ENCODE measurements at regions not wholly inside any gene's neighbourhood (a gene's known extent, or its start where the extent isn't known, plus 50 kb on each side); places are given as distances from the start of the nearest gene placed in this dataset.
A peak's percentile ranks its signal among the peaks of the same experiment; 100 is the strongest.

DNA sequence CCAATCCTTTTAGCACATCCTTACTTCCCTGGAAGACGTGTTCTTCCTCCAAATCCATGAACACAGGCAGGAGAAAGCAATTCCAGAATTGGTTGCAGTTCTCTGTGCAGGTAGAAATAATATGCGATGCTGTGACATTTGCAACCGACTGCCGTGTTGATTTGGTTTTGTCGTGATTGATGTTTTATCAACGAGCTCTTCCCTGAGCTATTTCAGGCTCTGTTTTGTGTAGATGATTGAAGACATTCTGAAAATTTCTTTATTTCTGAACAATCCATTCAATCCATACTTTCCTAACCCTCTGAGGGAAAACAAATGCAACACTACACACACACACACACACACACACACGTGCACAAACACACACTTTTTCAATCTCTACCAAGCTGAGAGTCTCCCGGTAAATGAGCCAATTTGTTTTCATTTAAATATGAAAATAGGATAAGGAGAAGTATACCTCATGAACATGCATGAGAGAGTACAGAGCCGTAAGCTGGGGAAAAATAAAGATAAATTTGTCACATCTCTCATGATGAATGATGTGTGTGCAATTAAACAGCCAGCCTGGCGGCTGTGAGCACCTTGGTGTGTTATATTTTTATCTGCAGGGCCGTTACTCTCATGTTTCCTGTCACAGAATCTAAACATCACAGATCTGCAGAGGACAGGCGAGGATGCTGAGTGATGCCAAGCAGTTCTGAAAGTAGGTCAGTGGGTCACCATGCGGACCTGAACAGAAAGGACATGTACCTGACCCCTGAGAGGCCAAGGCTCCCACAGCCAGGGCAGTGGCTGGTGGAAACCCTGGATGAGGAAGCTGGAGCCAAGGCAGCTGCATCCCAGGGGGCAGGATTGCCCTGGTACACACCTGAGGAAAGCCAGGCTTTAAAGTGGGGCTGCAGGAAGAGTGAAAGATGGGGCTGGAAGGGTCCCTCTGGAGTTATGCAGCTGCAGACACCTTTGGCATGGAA is 64.8 kb downstream of the PDCL3 start:
- no peak for DNase-seq

DNA sequence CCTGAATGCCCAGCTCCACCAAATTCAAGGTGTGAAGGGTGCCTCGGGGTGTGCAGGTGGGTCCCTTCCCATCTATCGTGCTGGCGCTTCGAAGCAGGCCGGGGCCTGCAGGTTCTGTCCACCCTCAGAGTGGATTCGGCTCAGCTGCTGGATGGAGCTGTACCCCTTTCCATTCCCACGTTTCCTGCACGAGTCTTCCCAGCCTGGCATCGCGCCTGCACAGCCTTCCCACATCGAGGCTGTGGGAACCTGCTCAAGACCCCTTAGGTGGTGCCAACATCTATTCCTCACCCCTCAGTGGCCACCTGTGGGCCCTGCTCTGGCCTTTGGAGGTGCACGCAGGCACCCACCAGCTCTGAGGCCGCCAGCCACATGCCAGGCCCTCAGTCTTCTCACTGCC is 65.7 kb downstream of the PDCL3 start:
- DNase-seq, result no peak

GRCh38 chr2:100629309-100629708 is 66.5 kb downstream of the PDCL3 start:
- DNase-seq, result no peak

- no peak for DNase-seq
Observed at GRCh38 chr2:100630473-100630977, 67.7 kb downstream of the PDCL3 start.

- no peak for DNase-seq
Observed at GRCh38 chr2:100632037-100632436, 69.2 kb downstream of the PDCL3 start.

DNA sequence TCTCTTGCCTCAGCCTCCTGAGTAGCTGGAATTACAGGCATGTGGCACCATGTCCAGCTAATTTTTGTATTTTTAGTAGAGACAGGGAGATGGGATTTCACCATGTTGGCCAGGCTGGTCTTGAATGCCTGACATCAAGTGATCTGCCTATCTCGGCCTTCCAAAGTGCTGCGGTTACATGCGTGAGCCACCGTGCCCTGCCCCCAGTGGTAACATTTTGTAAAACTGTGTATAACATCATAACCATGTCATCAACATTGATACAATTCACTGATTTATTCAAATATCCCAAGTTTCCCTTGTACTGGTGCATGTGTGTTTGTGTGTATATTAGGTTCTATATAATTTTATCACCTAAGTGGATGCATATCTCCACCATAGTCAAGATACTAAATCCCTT is 70.0 kb downstream of the PDCL3 start:
- no peak for DNase-seq

DNA sequence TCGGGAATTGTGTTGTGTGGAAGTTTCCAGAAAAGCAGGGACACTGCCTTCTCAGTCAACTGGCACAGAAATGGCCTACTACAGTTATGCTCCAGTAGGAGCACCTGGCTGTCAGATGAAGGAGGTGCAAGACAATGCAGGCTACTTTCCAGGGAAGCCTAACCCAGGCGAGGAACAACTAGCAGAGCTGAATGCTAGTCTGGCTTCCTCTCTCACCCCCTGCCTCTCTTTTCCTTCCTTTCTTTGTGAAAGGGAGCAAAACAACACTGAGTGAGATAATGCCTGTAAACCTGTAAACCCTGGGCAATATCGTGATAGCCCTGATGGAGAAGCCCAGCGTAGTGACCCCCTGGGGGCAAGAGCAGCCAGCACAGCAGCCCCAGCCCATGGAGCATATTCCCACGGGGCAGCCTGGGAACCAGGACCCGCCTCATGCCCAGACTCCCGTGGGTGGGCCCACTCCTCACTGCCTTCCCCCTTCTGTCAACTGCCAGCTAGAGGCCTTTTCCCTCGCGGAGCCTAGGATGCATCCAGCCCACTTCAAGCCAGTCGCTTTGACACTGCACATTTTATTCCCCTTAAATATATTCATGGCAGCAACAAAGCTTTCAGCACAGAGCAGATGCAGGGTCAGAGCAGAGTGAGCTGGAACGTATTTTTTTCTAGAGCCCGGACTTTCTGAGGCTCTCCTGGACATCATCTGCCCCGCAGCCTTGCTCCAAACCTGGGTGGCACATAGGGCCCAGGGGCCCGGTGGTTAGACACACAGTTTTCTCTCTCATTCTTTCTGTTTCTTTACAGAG is 77.0 kb downstream of the PDCL3 start:
- no peak for DNase-seq

GRCh38 chr2:100640431-100641124 is 77.8 kb downstream of the PDCL3 start:
- DNase-seq, result no peak

- DNase-seq, result no peak
Observed at GRCh38 chr2:100641125-100641435, 78.3 kb downstream of the PDCL3 start.

- no peak for DNase-seq
Observed at GRCh38 chr2:100642425-100642824, 79.6 kb downstream of the PDCL3 start.

DNA sequence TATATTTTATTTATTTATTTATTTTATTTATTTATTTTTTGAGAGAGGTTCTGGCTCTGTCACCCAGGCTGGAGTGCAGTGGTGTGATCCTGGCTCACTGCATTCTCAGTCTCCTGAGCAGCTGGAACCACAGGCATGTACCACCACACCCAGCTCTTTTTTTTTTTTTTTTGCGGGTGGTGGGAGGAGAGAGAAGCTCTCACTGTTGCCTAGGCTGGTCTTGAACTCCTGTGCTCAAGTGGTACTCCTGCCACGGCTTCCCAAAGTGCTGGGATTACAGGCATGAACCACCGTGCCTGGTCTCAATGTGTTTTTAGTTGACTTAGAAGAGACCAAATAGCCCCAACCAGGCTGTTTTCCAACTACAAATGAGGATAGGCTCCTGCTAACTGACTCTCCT is 80.7 kb downstream of the PDCL3 start:
- DNase-seq, result no peak

DNA sequence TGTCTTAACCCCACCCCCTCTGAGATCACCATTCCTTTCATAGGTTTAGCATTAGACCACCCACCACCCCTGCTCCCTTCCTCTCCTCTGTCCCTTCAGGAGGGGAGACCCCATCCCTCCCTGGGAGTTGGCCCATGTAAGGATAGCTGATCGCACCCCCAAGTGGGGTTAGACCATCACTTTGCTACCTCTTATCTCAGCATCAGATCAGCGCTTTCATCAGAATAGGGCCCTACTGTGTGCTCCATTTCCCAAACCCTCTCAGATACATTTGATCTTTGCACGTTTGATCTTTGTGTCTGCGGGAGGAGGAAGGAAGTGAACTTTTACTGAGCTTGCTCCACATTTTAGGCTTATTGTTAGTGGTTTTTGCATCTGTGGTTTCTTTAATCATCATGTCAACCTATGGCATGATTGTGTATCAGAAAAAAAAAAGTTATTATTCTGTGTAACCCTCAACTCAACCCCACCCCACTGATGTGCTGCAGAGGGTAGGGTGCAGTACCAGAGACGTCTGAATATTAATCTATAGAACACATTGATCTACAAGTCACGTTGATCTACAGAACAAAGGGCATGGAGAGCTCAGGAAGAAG is 81.2 kb downstream of the PDCL3 start:
- peak; percentile 74 for DNase-seq

DNA sequence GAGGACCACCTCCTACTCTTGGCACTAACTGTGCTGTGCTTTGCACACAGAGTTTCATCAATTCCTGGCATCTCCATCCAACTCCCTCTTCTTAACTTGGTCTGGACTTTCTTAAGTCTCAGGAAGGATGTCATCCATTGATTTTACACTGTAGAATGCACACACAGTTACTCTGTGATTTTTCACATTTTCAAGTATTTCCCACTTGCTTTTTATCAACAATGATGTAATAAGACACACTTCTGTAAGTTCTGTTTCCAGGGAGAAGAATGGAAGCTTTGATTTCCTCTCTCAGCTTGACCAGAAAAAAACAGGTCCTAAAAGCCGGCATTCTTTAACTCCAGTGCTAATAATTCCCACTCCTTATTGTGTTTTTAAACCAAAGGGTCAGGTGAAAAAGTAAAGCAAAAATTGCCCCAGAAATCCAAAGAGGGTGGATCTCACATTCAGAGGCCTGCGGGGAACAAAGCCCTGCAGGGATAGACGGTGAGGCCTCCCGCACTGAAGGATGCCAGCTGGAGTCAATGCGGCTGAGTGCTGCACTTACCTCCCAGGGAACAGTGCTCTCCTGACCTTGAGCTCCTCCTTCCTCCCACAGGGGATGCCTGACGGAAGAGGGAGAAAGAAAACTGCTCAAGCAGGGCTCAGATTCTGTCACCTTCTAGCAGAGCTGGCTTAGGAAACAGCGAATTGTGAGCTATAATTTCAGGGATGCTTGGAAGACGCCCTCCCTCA is 83.1 kb downstream of the PDCL3 start:
- DNase-seq, result no peak

DNA sequence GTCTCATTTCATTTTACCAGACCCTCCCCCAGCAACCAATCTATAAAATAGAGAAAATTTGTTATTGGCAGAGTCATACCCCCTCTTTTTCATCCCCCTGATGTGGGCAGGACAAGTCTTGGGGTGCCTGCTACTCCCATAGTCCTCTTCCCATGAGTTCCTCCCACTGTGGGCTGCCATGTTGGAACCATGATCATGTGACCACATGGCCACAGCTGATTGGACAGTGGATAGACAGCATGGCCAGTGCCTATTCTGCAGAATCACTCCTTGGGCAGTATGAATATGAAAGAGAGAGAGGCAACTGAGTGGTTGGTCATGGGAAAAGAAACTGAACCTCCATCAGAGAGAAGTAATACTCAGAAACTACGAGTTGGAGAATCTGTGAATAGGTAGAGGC is 84.9 kb downstream of the PDCL3 start:
- DNase-seq, result no peak

DNA sequence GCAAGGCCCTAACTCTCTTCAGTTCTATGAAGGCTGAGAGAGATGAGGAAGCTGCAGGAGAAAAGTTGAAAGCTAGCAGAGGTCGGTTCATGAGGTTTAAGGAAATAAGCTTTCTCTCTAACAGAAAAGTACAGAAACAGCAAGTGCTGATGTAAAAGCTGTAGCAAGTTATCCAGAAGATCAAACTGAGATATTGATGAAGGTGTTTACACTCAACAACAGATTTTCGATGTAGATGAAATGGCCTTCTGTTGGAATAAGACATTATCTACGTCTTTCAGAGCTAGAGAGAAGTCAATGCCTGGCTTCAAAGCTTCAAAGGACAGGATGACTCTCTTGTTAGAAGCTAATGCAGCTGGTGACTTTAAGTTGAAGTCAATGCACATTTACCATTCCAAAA is 87.4 kb downstream of the PDCL3 start:
- DNase-seq, result no peak

DNA sequence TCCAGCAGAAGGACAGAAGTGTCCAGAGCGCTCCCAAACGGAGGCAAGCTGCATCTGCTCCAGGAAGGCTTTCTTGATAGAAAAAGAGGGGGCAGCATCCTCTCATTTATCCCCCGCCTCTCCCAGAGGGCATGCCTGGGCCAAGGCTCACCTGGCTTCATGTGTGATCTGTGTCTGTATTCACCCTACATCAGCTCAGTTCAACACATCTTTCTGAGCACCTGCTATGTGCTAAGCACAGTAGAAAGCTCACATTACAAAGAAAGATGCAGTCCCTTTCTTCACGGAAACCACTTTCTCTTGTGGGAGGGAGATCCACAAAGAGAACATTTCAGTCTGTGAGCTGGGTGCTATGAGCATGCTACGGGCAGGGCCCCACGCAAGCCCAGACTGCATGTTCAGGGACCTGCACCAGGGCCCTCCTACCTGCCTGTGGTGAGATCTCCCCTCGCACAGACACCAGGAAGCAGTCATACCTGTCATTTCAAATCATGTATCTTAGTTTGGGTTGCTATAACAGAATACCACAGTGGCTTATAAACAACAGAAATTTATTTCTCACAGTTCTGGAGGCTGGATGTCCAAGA is 90.7 kb downstream of the PDCL3 start:
- DNase-seq, result peak; percentile 11

DNA sequence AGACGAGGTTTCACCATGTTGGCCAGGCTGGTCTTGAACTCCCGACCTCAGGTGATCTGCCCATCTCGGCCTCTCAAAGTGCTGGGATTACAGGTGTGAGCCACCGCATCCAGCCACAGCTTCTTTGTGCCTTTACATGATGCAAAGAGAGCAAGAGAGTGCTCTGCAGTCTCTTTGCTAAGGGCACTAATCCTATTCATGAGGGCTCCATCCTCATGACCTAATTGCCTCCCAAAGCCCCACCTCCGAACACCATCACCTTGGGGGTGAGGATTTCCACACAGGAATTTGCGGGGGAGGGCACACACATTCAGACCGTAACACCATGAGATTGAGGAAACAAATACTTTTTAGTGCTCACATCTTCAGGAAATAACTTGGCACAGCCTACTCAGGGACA is 91.8 kb downstream of the PDCL3 start:
- no peak for DNase-seq

- no peak for DNase-seq
Observed at GRCh38 chr2:100655446-100655845, 92.7 kb downstream of the PDCL3 start.

DNA sequence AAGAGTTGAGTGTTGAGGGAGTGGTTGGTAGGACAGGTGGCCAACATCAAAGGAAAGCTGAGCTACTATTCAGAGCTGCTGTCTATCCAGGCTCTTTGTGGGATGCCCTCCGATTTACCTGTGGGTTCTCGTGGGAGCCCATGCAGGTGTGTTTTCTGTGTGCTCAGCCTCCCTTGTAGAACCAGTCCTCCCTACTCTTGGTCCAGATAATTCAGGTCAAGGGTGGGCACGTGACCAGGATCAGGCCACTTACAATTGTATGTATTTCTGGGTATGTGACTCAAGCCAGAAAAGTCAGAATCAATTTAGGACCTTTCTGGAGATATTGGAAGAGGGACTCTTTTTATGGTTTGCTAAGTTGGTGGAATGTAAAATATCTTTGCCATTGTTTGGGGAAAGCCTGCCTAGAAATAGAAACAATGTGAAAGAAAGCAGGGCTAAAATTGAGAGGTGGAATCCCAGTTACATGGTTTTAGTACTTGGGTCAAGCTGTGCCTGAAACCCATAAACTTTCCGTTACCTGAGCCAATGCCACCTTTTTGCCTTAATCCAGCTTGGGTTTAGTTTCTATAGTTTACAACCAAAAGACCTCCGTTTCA is 93.2 kb downstream of the PDCL3 start:
- no peak for DNase-seq

- DNase-seq, result no peak
Observed at GRCh38 chr2:100658017-100658416, 95.2 kb downstream of the PDCL3 start.

- no peak for DNase-seq
Observed at GRCh38 chr2:100660851-100661584, 98.2 kb downstream of the PDCL3 start.
